A673 (cell line): ENCODE measurements at regions not wholly inside any gene's neighbourhood (a gene's known extent, or its start where the extent isn't known, plus 50 kb on each side); places are given as distances from the start of the nearest gene placed in this dataset.

Source experiments
- CTCF ChIP-seq: fragments of 300-800, 200-600 bp; sonication (generic); conservative IDR thresholded peaks from 2 replicates; pipeline ENCODE4 v1.5.1; 2017; ENCODE audit warnings: low read depth, mild to moderate bottlenecking, antibody characterized with exemption, low read length, moderate library complexity, mixed read lengths
- EZH2 ChIP-seq: fragments of 200-600 bp; sonication (generic); IDR thresholded peaks from 2 replicates; pipeline ENCODE4 v1.6.1; 2017; ENCODE audit warnings: borderline replicate concordance, low read depth, mild to moderate bottlenecking, mixed read lengths, antibody characterized with exemption, low read length; ENCODE audit not compliant: poor library complexity, severe bottlenecking

- TF ChIP-seq CTCF (no peak), EZH2 (no peak)
Observed at GRCh38 chr1:218659911-218660677, 315.0 kb downstream of the TGFB2 start.
